Body of pancreas (tissue), 4 donors: ENCODE measurements at regions not wholly inside any gene's neighbourhood (a gene's known extent, or its start where the extent isn't known, plus 50 kb on each side); places are given as distances from the start of the nearest gene placed in this dataset.

Experiments used
- POLR2A ChIP-seq, 3 donors: fragments of 450-650 bp; IDR thresholded peaks; one replicate each; pipeline ENCODE4 v1.6.1; 2016; ENCODE audit warnings: antibody characterized with exemption in 3 of 3, mild to moderate bottlenecking in 2 of 3
- TF ChIP-seq, protein P1 (sequence below), 7 experiments: fragments of 450-650 bp in 4 of 7; fragments of 200-600 bp in 3 of 7; sonication (generic) in 3 of 7; IDR thresholded peaks; one replicate each; pipeline ENCODE4 v1.5.1; 2016 to 2019; ENCODE audit warnings: antibody characterized with exemption in 7 of 7

DNA sequence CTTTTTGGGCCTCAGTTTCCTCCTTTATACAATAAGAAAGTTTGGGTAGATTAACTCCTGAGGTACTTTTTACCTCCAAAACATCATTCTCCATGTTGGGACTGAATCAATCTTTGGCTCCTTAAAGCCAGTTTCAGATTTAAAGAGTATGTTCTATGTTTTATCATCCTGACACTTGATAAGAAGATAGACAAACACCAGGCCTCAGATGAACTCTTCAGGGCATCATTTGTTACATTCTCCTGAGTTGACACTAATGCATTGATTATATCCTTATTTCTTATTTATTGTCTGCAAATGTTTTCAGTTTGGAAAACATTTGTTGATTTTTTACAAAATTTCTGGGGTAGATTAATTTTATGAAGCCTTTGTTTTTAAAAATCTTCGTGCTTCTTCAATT, 102.7 kb upstream of the CCSER1 start:
- TF ChIP-seq, protein P1, sequence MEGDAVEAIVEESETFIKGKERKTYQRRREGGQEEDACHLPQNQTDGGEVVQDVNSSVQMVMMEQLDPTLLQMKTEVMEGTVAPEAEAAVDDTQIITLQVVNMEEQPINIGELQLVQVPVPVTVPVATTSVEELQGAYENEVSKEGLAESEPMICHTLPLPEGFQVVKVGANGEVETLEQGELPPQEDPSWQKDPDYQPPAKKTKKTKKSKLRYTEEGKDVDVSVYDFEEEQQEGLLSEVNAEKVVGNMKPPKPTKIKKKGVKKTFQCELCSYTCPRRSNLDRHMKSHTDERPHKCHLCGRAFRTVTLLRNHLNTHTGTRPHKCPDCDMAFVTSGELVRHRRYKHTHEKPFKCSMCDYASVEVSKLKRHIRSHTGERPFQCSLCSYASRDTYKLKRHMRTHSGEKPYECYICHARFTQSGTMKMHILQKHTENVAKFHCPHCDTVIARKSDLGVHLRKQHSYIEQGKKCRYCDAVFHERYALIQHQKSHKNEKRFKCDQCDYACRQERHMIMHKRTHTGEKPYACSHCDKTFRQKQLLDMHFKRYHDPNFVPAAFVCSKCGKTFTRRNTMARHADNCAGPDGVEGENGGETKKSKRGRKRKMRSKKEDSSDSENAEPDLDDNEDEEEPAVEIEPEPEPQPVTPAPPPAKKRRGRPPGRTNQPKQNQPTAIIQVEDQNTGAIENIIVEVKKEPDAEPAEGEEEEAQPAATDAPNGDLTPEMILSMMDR (IDR thresholded peaks at IDR 0.05) = no peak
- no peak for TF ChIP-seq POLR2A (IDR thresholded peaks at IDR 0.05)
